Panc1 (cell line): ENCODE measurements at regions not wholly inside any gene's neighbourhood (a gene's known extent, or its start where the extent isn't known, plus 50 kb on each side); places are given as distances from the start of the nearest gene placed in this dataset.

Source experiments
- ATAC-seq: fragments of 200-7000 bp; cut with Tn5 transposase; 2 replicates; pipeline ENCODE4 v1.9.1; 2020; ENCODE audit warnings: mild to moderate bottlenecking, moderate library complexity
- BruUV-seq: library from RNA; stranded (reverse); fragments of 400-500 nt; replicated peaks from 2 replicates; lab custom pipeline; 2021; lab: Mats Ljungman, UMichigan
- CTCF ChIA-PET: fragments of 300-600 bp; sonication (Branson Sonifier 250); formaldehyde crosslinking; loops from one replicate; lab custom pipeline; 2022; ENCODE audit warnings: antibody characterized with exemption; lab: Charles Lee
- POLR2A ChIA-PET: fragments of 300-600 bp; sonication (Branson Sonifier 250); formaldehyde crosslinking; loops from one replicate; lab custom pipeline; 2022; ENCODE audit warnings: antibody characterized with exemption; lab: Charles Lee
- DNase-seq: peaks from one replicate; pipeline ENCODE4 v3.0.0-alpha.2; 2010; ENCODE audit warnings: low read depth, low spot score
- H3K27ac ChIP-seq: 2 replicates; pipeline ENCODE4 v1.5.1; 2011; ENCODE audit warnings: mild to moderate bottlenecking, low read length, inconsistent platforms
- H3K27me3 ChIP-seq: fragments of 200-500 bp; sonication (Bioruptor generic); 2 replicates; pipeline ENCODE4 v1.6.0; 2014; ENCODE audit warnings: low read length, inconsistent platforms; ENCODE audit not compliant: control insufficient read depth, insufficient read depth
- H3K36me3 ChIP-seq: fragments of 200-500 bp; sonication (Bioruptor generic); 2 replicates; pipeline ENCODE4 v1.5.1; 2014; ENCODE audit warnings: inconsistent platforms, mild to moderate bottlenecking, low read length, moderate library complexity; ENCODE audit not compliant: control insufficient read depth, insufficient read depth
- H3K4me1 ChIP-seq: 2 replicates; pipeline ENCODE4 v1.5.1; 2011; ENCODE audit warnings: inconsistent platforms, mild to moderate bottlenecking, low read length, moderate library complexity; ENCODE audit not compliant: control insufficient read depth, insufficient read depth
- H3K4me3 ChIP-seq, 2 experiments: 2 replicates each; pipeline ENCODE4 v1.5.1; 2011 to 2012; ENCODE audit warnings: low read depth in 2 of 2, low read length in 2 of 2, mild to moderate bottlenecking in 2 of 2, inconsistent platforms in 1 of 2, moderate library complexity in 1 of 2
- H3K9me3 ChIP-seq: fragments of 200-500 bp; sonication (Bioruptor generic); 2 replicates; pipeline ENCODE4 v1.5.1; 2014; ENCODE audit warnings: low read depth, mild to moderate bottlenecking, inconsistent platforms, low read length, moderate library complexity; ENCODE audit not compliant: control insufficient read depth, insufficient read depth
- POLR2AphosphoS5 ChIP-seq: IDR thresholded peaks from 2 replicates; pipeline ENCODE4 v1.6.1; 2012; ENCODE audit warnings: mild to moderate bottlenecking, low read depth, low read length, moderate library complexity
- SIN3A ChIP-seq: IDR thresholded peaks from 2 replicates; pipeline ENCODE4 v1.6.1; 2012; ENCODE audit warnings: low read depth, mild to moderate bottlenecking, low read length, moderate library complexity, borderline replicate concordance; ENCODE audit not compliant: insufficient read depth
- TCF7L2 ChIP-seq: IDR thresholded peaks from 2 replicates; pipeline ENCODE4 v1.6.1; 2011; ENCODE audit warnings: mild to moderate bottlenecking, low read depth, low read length, inconsistent platforms
- in situ Hi-C: cut with HindIII; loops from 2 replicates; pipeline ENCODE4 v1.10.0; 2016; ENCODE audit warnings: low sequenced_read_pairs, low pct_unique_long_range_greater_than_20kb
- intact Hi-C: fragments of 100-400 bp; cut with micrococcal nuclease; formaldehyde crosslinking; loops from one replicate; pipeline ENCODE4 v1.10.0; 2022; ENCODE audit not compliant: unreplicated experiment
- TF ChIP-seq, protein P1 (sequence below): fragments of 450-650 bp; IDR thresholded peaks from 2 replicates; pipeline ENCODE4 v1.5.1; 2017; ENCODE audit warnings: mild to moderate bottlenecking
- TF ChIP-seq, protein P2 (sequence below), 2 experiments: IDR thresholded peaks; 2 replicates each; pipeline ENCODE4 v1.6.1; 2011 to 2012; ENCODE audit warnings: low read depth in 2 of 2, control low read depth in 1 of 2, low read length in 1 of 2, mild to moderate bottlenecking in 1 of 2, moderate library complexity in 1 of 2; ENCODE audit not compliant: insufficient read depth in 1 of 2

DNA sequence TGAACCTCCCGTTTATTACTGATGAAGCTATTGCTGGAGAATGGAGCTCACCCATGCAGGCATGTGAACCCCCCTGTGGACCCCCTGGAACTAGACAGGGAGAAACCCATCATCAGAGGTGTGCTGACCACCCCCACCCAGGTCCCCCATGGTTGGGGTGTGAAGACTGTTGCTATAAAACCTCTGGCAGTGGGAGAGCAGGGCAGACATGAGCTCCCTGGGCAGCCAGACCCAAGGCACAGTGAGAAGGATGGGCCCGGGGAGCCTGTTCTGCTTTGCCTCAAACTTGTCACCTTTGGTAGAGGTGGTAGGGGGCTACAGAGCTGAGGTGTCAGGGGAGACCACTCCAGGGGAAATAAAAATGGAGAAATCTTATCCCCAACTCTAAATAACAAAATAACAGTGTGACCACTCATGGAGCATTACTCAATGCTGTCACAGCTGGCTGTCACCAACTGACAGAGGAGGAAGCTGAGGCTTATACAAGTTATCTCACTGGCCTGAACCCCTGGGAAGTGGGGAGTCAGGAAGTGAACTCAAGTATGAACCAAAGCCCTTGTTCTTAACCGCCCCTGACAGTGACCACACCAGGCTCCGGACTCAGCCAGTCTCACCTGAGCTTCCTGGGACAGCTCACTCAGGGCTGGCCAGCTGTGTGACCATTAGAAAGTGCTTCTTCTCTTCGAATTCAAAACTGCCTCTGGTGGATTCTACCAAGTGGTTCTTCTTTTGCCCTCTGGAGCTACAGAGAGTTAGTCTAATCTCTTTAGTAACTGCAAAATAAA lies 698.8 kb downstream of the MATN1 start:
- DNase-seq (no peak), ATAC-seq (no peak)
- Histone ChIP-seq H3K9me3 (no peaks in the 10 kb centered on the region), H3K27ac (no peak overlapping the region), H3K4me1 (no peaks in the 10 kb centered on the region), H3K27me3 (no peaks in the 10 kb centered on the region; the same call in 1 of the 2 replicates), H3K36me3 (no peaks in the 10 kb centered on the region), H3K4me3 (no peak overlapping the region)
- ChIA-PET CTCF (interaction anchor here (0.6 kb wide), 1 partner anchor 1040 kb away, joined by 8 read pairs; no protein-coding TSS in a partner anchor), POLR2A (no interaction called here)
- no peak for TF ChIP-seq POLR2AphosphoS5
- TF ChIP-seq TCF7L2, result no peak
- TF ChIP-seq, protein P1, sequence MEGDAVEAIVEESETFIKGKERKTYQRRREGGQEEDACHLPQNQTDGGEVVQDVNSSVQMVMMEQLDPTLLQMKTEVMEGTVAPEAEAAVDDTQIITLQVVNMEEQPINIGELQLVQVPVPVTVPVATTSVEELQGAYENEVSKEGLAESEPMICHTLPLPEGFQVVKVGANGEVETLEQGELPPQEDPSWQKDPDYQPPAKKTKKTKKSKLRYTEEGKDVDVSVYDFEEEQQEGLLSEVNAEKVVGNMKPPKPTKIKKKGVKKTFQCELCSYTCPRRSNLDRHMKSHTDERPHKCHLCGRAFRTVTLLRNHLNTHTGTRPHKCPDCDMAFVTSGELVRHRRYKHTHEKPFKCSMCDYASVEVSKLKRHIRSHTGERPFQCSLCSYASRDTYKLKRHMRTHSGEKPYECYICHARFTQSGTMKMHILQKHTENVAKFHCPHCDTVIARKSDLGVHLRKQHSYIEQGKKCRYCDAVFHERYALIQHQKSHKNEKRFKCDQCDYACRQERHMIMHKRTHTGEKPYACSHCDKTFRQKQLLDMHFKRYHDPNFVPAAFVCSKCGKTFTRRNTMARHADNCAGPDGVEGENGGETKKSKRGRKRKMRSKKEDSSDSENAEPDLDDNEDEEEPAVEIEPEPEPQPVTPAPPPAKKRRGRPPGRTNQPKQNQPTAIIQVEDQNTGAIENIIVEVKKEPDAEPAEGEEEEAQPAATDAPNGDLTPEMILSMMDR, result no peak
- TF ChIP-seq SIN3A, result no peak
- TF ChIP-seq, protein P2, sequence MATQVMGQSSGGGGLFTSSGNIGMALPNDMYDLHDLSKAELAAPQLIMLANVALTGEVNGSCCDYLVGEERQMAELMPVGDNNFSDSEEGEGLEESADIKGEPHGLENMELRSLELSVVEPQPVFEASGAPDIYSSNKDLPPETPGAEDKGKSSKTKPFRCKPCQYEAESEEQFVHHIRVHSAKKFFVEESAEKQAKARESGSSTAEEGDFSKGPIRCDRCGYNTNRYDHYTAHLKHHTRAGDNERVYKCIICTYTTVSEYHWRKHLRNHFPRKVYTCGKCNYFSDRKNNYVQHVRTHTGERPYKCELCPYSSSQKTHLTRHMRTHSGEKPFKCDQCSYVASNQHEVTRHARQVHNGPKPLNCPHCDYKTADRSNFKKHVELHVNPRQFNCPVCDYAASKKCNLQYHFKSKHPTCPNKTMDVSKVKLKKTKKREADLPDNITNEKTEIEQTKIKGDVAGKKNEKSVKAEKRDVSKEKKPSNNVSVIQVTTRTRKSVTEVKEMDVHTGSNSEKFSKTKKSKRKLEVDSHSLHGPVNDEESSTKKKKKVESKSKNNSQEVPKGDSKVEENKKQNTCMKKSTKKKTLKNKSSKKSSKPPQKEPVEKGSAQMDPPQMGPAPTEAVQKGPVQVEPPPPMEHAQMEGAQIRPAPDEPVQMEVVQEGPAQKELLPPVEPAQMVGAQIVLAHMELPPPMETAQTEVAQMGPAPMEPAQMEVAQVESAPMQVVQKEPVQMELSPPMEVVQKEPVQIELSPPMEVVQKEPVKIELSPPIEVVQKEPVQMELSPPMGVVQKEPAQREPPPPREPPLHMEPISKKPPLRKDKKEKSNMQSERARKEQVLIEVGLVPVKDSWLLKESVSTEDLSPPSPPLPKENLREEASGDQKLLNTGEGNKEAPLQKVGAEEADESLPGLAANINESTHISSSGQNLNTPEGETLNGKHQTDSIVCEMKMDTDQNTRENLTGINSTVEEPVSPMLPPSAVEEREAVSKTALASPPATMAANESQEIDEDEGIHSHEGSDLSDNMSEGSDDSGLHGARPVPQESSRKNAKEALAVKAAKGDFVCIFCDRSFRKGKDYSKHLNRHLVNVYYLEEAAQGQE (IDR thresholded peaks at IDR 0.05; ENCODE audit: insufficient read depth in 1 of 2, low read depth in 2 of 2, low read length in 1 of 2), result no peak
- in situ Hi-C loops, result no loop called here
- BruUV-seq, result no TSS peak
- intact Hi-C loops, result no loop called here

DNA sequence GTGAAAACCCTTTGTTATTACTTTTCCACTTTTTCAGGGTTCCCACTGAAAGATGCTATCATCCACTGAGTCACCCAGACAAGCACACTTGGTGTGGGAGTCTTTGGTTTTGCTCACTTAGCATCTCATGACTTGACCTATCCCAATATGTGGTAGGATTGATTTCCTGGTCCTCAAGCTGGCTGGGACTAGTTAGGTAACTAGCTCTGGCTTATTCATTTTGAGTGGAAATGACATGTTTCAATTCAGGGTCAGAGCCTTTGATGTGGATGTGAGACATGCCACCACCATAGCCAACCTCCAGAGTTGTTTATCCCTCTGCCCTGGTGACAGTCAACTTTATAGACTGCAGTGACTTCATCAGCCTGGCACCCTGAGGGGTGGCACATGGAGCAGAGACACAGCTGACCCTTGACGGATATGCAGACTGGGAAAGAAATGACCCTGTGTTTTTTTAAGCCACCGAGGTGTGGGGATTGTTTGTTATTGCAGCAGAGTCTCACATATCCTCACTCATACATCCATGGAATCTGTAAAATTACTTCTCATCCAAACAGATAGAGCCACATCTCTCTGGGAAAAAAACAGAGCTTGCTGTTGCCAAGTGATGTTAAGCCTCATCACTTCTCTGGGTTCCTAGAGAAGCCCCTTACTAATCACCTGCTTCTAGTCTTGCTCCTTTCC lies 699.9 kb downstream of the MATN1 start:
- H3K27ac ChIP-seq, result no peak overlapping the region
- no peaks in the 10 kb centered on the region; the same call in 1 of the 2 replicates for H3K27me3 ChIP-seq
- H3K36me3 ChIP-seq, result no peaks in the 10 kb centered on the region
- no TSS peak for BruUV-seq
- in situ Hi-C loops (no loop called here), intact Hi-C loops (no loop called here)
- TF ChIP-seq SIN3A (no peak), POLR2AphosphoS5 (no peak), TCF7L2 (no peak)
- TF ChIP-seq, protein P1, result no peak
- TF ChIP-seq, protein P2 (IDR thresholded peaks at IDR 0.05; ENCODE audit: insufficient read depth in 1 of 2, low read depth in 2 of 2, low read length in 1 of 2), result no peak
- H3K4me3 ChIP-seq, result no peak overlapping the region
- ATAC-seq, result no peak
- no peak for DNase-seq
- ChIA-PET CTCF (interaction anchor here (0.6 kb wide), 1 partner anchor 1039 kb away, joined by 8 read pairs; no protein-coding TSS in a partner anchor), POLR2A (interaction anchor here (0.6 kb wide), 1 partner anchor 64 kb away, joined by 5 read pairs; no protein-coding TSS in a partner anchor)
- H3K4me1 ChIP-seq, result no peaks in the 10 kb centered on the region
- no peaks in the 10 kb centered on the region for H3K9me3 ChIP-seq
